Activated gamma-delta T cell treated with anti-CD3 and anti-CD28 coated beads, Interleukin-2, amount 50 U/mL, for 16 hours (primary cell): ENCODE measurements at regions not wholly inside any gene's neighbourhood (a gene's known extent, or its start where the extent isn't known, plus 50 kb on each side); places are given as distances from the start of the nearest gene placed in this dataset.

Source experiments
- DNase-seq: peaks from one replicate; pipeline ENCODE4 v3.0.0-alpha.2; 2020; ENCODE audit warnings: low read depth

DNA sequence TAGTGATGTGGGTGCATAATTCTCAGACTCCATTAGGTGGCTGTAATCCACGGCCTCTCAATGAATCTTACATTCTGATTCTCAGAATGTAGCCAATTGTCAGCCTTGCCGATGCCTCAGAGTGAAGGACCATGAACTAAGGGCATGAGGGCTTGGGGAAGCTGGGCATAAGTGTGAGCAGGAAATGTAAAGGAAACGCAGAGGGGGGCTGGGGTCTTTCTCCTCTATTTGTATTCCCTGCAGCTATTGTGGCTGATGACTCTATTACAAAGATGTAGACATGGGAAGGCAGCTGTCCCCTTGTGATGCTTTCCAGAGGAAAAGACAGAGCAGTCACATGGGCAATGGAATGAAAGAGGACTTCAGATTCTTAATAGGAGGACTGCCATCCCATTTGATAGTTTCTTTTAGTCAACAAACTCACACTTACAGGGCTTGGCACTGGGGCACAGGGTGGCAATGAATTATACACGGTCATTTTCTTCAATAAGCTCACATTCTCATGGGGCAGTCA lies 353.2 kb upstream of the PKDCC start:
- DNase-seq: no peak

DNA sequence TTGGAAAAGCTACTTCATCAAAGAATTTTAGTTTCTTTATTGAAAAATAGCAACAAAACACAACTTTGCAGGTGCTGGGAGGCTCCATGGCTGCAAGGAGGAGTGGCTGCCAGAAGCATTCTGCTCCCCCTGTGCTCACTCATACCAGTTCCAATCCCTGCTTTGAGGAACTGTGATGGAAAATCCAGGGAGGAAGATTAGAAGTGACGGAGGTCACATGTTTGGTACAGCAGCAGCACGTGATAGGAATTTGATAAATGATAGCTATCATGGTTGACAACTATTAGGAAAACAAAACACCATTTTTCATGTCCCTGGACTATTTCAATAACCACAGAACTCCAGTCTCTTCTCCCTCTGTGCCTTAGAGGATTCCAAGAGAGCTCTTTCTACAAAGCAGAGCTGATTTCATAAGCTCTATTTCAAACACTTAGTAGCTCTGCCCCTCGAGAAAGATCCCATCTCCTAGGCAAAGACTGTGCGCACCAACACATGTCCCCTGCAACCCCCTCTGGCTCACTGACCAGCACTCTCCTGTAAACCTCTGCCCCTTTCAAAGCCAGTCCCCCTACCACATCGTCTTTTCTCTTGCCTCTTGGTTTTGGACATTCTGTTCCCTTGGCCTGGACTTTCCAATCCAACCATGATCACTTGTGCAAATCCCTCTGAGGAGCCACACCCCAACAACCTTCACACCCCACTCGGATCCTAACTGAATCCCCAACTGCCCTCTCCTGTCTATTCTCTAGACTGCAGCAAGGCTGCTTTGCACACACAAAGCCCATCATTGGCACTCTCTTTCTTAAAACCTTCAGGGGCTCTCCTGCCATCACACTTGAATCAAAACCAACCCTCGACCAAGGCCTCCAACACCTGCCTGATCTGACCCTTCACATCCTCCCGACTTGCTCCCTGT lies 352.4 kb upstream of the PKDCC start:
- DNase-seq: no peak

DNA sequence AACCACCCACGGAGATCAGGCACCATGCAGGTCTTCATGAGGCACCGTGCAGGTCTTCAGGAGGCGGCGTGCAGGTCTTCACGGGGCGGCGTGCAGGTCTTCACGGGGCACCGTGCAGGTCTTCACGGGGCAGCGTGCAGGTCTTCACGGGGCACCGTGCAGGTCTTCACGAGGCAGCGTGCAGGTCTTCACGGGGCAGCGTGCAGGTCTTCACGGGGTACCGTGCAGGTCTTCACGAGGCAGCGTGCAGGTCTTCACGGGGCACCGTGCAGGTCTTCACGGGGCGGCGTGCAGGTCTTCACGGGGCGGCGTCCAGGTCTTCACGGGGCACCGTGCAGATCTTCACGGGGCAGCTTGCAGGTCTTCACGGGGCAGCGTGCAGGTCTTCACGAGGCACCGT lies 350.4 kb upstream of the PKDCC start:
- DNase-seq: no peak

DNA sequence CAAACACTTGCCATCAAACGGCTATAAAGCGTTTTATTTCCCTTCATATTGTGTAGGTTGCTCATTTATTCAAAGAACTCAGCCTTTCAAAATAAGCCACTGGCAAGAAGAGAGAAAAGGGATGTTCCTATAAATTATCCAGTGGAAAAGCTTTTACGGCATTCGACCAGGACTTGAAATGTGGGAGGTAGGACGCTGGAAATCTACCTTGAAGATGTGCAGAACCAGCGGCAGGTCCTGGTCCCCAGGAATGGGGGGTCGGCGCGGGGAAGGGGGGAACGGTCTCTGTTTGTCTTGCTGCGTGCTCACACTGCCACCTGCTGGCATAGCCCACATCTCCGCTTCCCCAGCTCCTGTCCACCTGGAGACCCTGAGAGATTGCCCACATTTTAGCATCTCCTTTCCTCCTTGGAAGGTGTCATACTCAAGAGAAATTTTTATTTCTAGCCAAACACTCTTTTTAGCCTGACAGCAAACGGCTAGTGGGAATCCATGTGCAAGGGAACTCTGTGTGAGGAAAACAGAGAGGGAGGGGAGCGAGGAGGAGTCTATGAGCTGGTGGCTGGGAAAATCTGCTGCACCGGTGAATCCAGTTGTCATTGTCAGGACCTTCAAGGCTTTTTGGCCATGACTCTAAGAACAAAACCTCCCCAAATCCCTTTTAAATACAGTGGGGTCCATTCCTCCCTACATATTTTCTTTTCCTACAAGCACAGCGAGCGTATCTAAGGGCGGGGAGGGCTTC lies 349.0 kb upstream of the PKDCC start:
- DNase-seq: no peak

DNA sequence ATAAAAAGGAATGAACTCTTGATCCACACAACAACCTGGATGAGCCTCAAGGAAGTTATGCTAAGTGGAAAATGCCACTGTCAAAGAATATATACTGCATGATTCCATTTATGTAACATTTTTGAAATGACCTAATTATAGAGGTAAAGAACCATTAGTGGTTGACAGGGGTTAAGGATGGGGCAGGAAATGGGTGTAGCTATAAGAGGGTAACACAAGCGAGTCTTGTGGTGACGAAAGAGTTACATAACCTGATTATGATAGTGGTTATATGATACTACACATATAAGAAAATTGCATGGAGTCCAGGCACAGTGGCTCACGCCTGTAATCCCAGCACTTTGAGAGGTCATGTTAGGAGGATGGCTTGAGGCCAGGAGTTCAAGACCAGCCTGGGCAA lies 346.6 kb upstream of the PKDCC start:
- DNase-seq: no peak

DNA sequence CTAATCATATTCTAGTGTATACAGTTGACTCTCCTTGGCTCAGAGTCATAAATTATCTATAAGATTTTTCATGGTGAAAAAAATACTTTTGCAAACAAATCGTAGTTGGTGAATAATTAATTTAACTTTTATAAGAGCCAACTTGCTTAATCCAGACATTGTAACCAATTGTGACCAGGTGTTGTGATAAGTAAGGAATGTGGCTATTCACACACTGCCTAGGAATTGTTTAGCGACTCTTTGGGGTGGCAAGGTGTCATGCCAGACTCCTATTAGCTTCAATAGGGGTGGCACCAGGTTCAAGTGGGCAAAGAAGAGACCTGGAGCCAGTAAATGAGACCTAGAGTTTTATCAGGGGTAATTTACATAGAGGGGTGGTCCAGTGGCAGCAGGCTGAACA lies 344.7 kb upstream of the PKDCC start:
- DNase-seq: no peak

DNA sequence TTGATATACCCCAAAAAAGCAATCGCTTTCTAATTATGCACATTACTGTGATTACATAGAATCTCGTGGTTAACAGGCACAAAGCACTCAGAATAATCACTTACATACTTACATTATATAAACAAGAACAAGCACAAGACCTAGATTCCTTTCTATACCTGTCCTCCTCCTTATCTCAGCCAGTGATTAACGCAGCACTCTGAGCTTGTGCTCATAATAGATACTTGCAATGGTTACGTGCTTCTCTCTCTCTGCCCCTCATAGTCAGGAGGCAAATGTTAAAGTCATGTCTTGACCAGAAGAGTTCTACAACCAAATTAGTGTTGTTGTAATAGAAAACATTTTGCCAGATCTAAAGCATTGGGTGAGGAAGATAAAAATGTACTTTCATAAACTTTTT lies 342.2 kb upstream of the PKDCC start:
- no peak for DNase-seq

DNA sequence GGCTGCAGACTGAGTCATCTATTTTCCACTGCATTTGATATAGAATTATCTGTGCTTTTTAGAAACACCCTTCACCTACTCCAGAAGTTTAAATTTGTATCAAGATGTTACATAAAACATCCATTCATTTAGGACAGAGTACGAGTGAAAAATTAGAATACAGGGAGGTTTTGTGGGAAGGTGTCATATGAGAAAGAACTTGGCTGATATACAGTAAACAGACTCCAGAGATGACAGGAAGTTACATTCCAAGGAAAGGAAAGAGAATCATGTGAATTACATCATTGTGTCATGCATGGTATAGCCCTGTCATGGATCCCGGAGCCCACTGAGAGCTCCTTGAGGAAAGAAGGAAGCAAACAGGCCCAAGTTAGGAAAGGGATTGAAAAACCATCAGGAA lies 341.5 kb upstream of the PKDCC start:
- DNase-seq: no peak

DNA sequence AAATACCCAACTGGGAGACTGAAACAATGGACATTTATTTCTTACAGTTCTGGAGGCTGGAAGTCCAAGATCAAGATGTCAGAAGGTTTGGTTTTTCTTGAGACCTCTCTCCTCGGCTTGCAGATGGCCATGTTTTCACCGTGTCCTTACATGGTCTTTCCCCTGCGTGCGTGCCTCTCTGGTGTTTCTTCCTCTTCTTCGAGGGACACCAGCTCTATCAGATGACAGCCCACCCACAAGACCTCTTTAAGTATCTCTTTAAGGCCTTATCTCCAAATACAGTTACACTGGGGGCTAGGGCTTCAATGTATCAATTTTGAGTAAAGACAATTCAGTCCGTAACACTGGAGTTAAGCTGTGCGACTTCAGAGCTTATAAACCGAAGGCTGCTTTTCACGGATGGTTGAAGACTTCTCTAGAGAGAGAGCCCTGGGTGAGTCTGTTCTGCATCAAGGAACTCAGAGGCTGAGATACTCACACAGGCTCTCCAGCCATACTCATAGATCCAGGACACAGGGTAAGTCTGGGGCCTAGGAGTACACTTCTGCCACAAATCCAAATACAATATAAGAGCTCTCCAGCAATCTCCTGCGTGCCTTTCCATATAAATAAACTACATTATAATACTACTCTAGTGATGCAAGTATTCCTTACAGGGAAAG lies 339.9 kb upstream of the PKDCC start:
- DNase-seq: no peak

DNA sequence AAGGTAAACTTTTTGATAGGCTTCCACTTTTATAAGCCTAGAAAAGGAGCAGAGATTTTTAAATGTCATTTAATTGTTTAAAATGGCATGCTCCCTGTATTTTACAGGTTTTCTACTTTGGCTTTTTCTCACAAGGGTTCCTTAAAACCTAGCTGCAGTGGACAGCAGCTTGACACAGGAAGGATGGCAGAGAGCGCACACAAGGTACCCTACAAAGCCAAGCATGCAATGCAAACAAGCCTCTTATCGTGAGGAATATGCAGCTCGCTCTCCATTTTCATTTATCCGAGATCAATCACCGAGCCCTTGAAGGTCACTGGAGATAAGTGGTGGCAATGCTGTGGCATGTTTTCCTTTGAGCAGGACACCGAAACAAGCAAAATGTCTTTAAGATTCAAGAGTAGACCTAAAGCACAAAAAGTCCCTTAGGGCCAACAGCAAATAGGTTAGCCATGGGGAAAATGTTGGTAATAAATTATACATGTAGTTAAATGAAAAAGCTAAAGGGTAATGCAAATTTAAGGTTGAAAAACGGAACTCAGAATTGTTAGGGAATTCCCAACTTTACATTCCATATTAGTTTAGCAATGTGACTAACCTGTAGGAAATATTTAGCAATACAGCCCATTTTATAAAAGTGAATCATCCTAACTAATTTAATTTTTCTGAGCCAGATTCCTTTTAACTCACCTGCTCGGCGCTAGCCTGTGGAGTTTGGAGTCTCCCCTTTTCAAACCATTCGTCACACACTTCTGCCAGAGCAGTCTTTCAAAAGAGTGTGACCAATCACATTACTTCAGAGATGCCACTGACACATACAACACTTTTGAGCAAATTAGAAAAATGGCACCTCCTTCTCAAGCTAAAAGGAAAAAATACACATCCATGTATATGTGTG lies 337.9 kb upstream of the PKDCC start:
- DNase-seq: no peak

DNA sequence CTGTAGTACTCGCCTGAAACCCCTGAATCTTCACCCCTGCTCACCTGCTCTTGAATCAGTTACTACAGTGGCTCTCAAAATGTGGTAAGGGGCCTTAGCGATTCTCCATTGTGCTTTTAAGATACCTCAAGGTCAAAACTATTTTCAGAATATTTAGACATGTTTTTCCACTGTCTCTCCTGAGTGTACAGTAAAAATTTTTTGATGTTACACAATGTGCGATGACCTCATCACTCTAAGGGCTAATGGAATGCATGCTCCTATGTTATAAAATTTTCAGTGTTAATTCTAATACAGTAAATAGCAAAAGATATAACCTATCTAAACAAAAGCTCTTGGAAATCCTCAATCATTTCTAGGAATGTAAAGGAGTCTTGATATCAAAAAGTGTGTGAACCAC lies 336.9 kb upstream of the PKDCC start:
- DNase-seq: no peak

DNA sequence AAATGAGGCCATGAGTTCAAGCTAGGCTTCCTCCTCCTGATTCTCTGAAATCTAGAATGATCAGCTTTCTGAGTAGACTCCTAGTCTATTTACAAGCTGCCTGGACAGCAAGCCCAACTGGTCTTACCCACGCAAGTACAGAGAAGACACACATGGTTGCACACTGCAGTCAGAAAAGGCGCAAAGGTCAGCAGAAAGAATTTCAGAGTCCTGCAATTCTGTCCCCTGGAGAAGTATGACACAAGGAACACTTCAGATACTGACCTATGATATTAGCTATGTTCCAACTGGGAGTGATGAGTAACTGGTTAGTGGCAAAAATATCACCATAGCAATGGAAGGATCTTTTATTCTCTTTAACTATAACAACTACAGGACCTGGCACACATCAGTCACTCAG lies 336.1 kb upstream of the PKDCC start:
- DNase-seq: no peak

DNA sequence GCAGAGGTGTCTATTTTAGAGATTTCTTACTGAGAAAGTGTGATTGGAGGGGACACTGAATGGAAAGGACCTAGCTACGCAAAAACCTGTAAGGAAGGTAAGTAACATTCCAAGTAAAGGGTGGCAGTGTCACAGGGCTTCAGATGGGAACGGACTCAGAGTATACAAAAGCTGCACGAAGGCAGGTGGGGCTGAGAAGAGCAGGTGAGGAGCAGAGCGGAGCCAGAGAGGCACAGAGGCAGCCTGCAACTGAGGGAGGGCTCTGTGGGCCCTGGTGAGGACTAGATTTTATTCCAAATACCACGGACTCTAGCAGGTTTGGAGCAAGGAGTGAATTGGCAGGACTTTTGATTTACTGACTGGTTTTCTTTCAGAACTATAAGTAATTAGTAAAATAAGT lies 331.3 kb upstream of the PKDCC start:
- no peak for DNase-seq

DNA sequence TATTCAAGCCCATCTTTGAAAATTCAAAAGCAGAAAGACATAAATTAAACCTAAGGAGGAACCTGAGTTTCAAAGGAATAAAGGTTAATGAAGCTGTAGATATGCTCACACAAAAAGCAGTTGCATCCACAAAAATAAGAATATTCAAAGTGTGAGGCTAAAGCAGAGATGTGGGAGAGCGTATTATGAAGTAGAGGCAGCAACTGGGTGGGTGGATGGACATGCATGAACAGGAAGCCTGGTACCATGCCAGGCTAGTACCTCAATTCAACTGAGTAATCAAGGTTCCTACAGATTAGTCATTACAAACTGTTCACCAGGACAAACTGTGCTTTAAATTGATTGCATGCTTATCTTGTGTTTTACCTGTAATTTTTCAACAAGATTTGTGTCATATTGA lies 330.0 kb upstream of the PKDCC start:
- DNase-seq: no peak

DNA sequence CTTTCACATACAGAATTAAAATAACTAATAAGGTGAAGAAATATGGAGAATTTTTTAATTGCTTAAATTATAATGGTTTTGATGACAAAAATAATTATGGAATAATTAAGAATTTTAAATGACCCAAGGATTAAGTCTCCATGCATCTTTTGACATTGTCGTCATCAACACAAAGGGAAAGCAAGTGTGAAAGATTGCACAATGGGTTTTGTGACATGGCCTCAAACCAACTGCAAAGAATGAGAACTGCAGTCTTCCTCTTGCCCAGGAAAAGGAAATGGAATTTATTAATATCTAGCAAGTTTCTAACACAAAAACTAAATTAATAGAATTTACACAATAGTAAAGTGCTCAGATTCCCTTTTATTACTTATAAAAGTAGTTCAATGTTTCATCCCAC lies 329.1 kb upstream of the PKDCC start:
- DNase-seq: no peak

DNA sequence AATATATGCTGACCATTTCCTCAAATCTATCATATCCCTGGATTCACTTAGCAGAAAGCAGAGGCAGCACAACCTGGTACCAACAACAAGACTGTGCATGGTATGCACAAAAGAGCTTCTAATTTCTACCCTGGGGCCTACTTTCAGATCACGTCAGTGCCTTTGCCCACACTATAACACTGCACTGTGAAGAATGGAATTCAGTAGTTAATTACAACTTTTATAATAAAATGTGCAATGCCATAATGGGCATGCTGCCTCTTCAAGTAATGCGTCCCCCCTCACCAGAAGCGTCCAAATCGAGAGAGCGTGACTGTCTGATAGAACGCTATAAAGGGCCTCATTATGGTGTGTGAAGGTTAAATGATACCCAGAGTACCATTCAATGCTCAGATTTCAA lies 328.1 kb upstream of the PKDCC start:
- DNase-seq: no peak

DNA sequence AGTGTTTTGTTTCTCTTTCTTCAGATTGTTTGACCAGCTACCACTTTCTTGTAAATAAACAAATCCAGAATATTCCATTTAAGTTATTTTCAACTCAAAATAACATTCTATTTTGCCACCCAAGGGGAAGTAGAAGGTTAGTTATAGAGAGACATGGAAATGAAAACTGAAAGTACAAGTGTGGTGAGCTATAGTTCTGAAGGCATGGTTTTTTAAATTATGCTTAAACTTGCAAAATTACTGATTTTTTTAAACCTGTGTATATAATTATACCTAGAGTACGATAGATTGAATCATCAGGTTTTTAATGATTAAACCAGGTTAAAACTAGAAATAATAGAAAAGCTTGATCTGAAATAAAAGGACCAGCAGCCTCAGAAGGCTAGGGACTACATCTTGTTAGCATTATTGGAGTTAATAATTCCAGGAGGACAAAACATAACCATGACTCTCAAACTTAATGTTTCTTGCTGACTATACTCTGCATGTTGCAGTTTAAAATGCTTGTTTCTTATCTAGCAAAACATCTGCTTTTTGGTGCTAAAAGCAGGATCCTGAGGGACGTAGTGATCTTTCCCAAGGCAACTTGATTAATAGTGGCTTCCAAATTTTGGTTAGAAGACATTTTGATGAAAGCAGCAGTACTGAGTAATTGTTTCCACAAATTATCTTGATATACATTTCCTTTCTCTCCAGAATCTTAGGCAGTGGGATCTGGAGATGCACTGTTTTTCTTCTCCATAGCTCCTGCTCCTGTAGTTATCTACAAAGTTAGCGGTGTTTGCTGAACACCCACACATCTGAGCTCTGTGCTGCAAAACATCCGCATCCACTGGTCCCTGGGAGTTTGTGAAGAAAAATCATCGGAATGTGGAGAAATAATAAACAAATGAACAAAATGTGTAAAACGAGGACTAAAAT lies 327.2 kb upstream of the PKDCC start:
- DNase-seq: no peak

DNA sequence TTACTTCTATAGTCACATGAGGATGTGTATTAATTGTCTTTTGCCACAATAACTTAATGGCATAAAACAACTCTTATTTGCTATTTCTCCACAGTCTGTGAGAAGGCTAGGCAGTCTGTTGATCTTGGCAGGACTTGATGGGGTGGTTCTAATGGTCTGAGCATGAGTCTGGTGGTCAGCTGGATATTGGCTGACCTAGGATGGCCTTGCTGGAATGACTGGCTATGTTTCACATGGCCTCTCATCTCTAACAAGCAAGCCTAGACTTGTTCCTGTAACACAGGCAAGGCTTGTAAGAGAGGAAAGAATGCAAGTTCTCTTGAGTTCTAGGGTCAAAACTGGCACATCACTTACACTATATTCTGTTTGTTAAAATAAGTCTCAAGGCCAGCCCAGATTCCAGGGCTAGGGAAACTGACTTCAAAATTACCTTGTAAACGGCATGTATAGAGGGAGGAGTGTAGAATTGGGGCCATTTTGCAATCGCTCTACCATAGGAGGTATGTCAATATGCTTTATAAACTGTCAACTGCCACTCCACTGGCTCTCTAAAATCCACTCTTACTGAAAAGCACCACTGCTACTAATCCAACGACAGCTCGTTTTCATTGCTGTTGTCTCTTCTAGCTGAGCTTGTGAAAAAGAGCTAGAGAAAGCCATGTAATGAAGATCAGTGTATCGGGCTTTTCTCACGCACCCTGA lies 325.0 kb upstream of the PKDCC start:
- DNase-seq: no peak

DNA sequence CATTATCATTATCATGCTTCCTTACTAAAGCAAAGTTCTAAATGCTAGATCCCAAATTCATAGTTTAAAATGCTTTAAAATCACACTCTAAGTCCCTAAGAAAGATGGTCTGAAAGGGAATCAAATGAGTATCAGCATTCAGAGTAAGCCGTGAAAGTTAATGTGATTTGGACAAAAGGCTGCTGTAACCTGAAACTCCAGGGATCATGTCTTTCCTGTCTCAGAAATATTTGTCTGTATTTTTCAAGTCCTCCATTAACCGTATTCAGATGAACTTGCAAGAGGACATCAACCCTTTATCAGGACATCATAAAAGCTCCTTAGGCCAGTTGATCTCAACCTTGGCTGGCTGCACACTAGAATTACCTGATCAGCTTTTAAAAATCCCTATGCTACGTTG lies 324.3 kb upstream of the PKDCC start:
- no peak for DNase-seq

DNA sequence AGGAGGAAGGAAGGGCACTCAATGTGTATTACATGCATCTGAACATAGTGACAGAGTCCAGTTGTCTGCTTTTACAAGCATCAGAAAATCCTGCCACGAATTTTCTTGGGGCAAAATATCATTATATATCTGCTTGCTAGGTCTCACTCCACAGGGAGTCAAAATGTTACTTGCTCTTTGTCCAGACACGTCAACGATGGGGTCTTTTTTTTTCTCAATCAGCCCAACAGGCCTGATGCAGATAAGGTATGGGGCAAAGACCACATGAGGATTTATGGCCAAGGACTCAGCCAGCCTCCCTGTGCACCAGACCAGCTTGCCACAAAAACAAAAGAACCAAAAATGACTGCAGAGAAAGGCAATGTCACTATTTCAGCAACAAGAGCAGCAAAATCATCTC lies 323.4 kb upstream of the PKDCC start:
- DNase-seq: no peak
